ENCODE measurements at regions not wholly inside any gene's neighbourhood (a gene's known extent, or its start where the extent isn't known, plus 50 kb on each side); places are given as distances from the start of the nearest gene placed in this dataset.

DNA sequence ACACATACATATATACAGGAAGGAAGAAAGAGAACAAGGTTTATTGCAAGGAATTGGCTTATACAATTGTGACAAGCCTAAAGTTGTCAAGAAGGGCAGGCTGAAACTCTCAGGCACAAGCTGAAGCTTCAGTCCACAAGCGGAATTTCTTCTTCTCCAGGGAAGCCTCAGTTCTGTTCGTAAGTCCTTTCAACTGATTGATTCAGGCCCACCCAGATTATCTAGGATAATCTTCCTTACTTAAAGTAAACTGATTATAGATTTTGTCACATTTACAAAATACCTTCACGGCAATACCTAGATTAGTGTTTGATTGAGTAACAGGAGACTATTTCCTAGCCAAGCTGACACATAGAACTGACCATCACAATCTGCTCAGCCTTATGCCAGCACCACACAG is 81.5 kb upstream of the TMEM260 start:
- TF ChIP-seq POLR2A (IDR thresholded peaks at IDR 0.05; ENCODE audit: low read length): no peak
- TF ChIP-seq GATA1 (IDR thresholded peaks at IDR 0.05; ENCODE audit: low read depth, low read length): no peak

Measured in erythroblast (primary cell).